ENCODE measurements at regions not wholly inside any gene's neighbourhood (a gene's known extent, or its start where the extent isn't known, plus 50 kb on each side); places are given as distances from the start of the nearest gene placed in this dataset.

DNA sequence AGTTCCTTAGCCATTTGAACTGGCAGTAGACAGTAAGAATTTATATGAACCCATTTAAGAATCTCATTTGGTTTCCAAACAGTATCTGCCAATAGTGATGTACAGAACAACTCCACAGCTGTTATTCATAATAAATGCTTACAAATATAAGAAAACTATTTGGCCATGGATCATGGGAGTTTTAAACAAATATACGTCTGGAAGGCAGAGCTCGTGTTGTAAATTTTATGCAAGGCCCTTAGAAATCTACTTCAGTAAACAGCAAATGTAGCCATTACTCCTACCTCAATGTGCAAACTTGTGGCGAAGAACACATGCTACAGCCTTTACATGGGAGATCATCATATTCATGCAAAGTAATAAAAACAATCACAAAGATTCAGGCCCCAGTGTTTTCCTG, 65.3 kb upstream of the NANOGP8 start:
- no peak overlapping the region for H2AFZ ChIP-seq
- 64% methylated on average over 3 of the region's 3 CpGs for WGBS (ENCODE audit: low lambda C conversion rate, missing lambda C conversion rate)
- no peaks in the 10 kb centered on the region for H3K36me3 ChIP-seq (replicated peaks; ENCODE audit: insufficient read depth, low read depth)
- H3K4me3 ChIP-seq = no peak overlapping the region
- no peaks in the 10 kb centered on the region for H3K79me2 ChIP-seq
- H3K9me3 ChIP-seq (ENCODE audit: low read depth) = no peaks in the 10 kb centered on the region
- DNase-seq (ENCODE audit: low spot score) = peak; percentile 5
- TF ChIP-seq, protein P1, sequence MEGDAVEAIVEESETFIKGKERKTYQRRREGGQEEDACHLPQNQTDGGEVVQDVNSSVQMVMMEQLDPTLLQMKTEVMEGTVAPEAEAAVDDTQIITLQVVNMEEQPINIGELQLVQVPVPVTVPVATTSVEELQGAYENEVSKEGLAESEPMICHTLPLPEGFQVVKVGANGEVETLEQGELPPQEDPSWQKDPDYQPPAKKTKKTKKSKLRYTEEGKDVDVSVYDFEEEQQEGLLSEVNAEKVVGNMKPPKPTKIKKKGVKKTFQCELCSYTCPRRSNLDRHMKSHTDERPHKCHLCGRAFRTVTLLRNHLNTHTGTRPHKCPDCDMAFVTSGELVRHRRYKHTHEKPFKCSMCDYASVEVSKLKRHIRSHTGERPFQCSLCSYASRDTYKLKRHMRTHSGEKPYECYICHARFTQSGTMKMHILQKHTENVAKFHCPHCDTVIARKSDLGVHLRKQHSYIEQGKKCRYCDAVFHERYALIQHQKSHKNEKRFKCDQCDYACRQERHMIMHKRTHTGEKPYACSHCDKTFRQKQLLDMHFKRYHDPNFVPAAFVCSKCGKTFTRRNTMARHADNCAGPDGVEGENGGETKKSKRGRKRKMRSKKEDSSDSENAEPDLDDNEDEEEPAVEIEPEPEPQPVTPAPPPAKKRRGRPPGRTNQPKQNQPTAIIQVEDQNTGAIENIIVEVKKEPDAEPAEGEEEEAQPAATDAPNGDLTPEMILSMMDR (IDR thresholded peaks at IDR 0.05; ENCODE audit: poor library complexity) = no peak
- TF ChIP-seq EZH2 (IDR thresholded peaks at IDR 0.05; ENCODE audit: borderline replicate concordance) = no peak
- TF ChIP-seq EZH2phosphoT487 (IDR thresholded peaks at IDR 0.05; ENCODE audit: low read depth, severe bottlenecking, unreplicated experiment) = no peak
- H4K20me1 ChIP-seq (ENCODE audit: insufficient read depth, poor library complexity, severe bottlenecking) = no peaks in the 10 kb centered on the region
- H3K4me1 ChIP-seq (ENCODE audit: insufficient read depth) = no peaks in the 10 kb centered on the region
- no peaks in the 10 kb centered on the region for H3K9me2 ChIP-seq (replicated peaks; ENCODE audit: insufficient read depth)
- no peaks in the 10 kb centered on the region for H3K27me3 ChIP-seq
- H3K4me2 ChIP-seq = no peak overlapping the region
- H3K27ac ChIP-seq = no peak overlapping the region

DNA sequence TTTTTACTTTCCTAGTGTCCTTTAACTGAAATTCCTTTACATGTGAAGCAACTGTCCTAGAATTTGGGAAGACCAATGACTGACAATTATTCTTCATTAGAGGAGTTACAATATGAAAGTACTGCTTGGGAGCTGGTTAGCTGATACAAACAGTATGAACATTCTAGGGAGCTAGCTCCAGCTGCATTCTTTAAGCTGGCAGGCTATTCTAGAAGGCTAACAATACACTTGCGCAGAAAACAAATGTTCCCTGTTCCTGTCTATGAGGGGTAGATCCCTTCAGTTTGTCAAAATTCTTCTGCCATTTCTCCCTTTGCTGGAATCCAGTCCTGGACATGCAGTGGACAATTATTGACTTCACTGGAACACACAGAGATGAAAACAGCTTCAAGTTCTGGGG, 60.2 kb upstream of the NANOGP8 start:
- Histone ChIP-seq H2AFZ (no peak overlapping the region), H3K27me3 (no peaks in the 10 kb centered on the region), H3K79me2 (no peaks in the 10 kb centered on the region), H4K20me1 (ENCODE audit: insufficient read depth, poor library complexity, severe bottlenecking) (no peaks in the 10 kb centered on the region), H3K4me3 (no peak overlapping the region), H3K27ac (no peak overlapping the region), H3K4me1 (ENCODE audit: insufficient read depth) (peaks cover 11% of the 10 kb centered on the region), H3K9me3 (ENCODE audit: low read depth) (no peaks in the 10 kb centered on the region), H3K9me2 (replicated peaks; ENCODE audit: insufficient read depth) (no peaks in the 10 kb centered on the region), H3K4me2 (no peak overlapping the region), H3K36me3 (replicated peaks; ENCODE audit: insufficient read depth, low read depth) (no peaks in the 10 kb centered on the region)
- WGBS (ENCODE audit: low lambda C conversion rate, missing lambda C conversion rate) = 86% methylated on average over 1 of the region's 1 CpG
- DNase-seq (ENCODE audit: low spot score) = no peak
- TF ChIP-seq, protein P1 (IDR thresholded peaks at IDR 0.05; ENCODE audit: poor library complexity) = no peak
- TF ChIP-seq EZH2 (IDR thresholded peaks at IDR 0.05; ENCODE audit: borderline replicate concordance) (no peak), EZH2phosphoT487 (IDR thresholded peaks at IDR 0.05; ENCODE audit: low read depth, severe bottlenecking, unreplicated experiment) (no peak)

DNA sequence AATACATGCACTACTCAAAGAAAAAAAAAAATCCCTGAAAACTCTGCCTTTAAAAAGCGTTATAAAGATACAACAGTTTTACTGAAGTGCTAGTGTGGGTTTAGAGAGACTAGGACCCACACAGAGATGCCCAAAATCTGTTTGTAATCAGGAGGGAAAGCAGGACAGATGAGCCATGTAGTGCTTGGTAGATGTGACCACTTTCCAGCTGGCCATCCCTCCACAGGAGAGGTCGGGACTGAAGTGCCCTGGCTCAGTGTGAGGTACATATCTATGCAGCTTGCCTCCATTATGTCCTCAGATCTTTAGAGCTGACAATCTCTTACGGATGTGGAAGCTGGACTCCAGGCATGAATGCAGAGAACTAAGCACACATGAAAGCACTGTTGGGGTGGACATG, 57.5 kb upstream of the NANOGP8 start:
- no peaks in the 10 kb centered on the region for H3K9me3 ChIP-seq (ENCODE audit: low read depth)
- H3K79me2 ChIP-seq = no peaks in the 10 kb centered on the region
- H3K4me2 ChIP-seq = no peak overlapping the region
- no peaks in the 10 kb centered on the region for H3K27me3 ChIP-seq
- peaks cover 11% of the 10 kb centered on the region for H3K4me1 ChIP-seq (ENCODE audit: insufficient read depth)
- H3K36me3 ChIP-seq (replicated peaks; ENCODE audit: insufficient read depth, low read depth) = no peaks in the 10 kb centered on the region
- H3K9me2 ChIP-seq (replicated peaks; ENCODE audit: insufficient read depth) = no peaks in the 10 kb centered on the region
- TF ChIP-seq EZH2phosphoT487 (IDR thresholded peaks at IDR 0.05; ENCODE audit: low read depth, severe bottlenecking, unreplicated experiment) (no peak), EZH2 (IDR thresholded peaks at IDR 0.05; ENCODE audit: borderline replicate concordance) (no peak)
- TF ChIP-seq, protein P1 (IDR thresholded peaks at IDR 0.05; ENCODE audit: poor library complexity) = no peak
- peak overlapping the region; percentile 21 for H3K27ac ChIP-seq
- H2AFZ ChIP-seq = no peak overlapping the region
- no peak overlapping the region for H3K4me3 ChIP-seq
- no peaks in the 10 kb centered on the region for H4K20me1 ChIP-seq (ENCODE audit: insufficient read depth, poor library complexity, severe bottlenecking)
- 60% methylated on average over 3 of the region's 3 CpGs for WGBS (ENCODE audit: low lambda C conversion rate, missing lambda C conversion rate)
- DNase-seq (ENCODE audit: low spot score) = peak; percentile 5
